Left ventricle myocardium inferior (tissue), 1 donor: ENCODE measurements at regions not wholly inside any gene's neighbourhood (a gene's known extent, or its start where the extent isn't known, plus 50 kb on each side); places are given as distances from the start of the nearest gene placed in this dataset.

Experiments used
- DNase-seq: peaks from one replicate; pipeline ENCODE4 v3.0.0-alpha.2; 2020
- H3K27ac ChIP-seq: fragments of 200-600 bp; replicated peaks from 2 replicates; pipeline ENCODE4 v1.8.0; 2021
- H3K27me3 ChIP-seq: fragments of 200-600 bp; 2 replicates; pipeline ENCODE4 v1.8.0; 2021; ENCODE audit warnings: low read depth
- H3K36me3 ChIP-seq: fragments of 200-600 bp; 2 replicates; pipeline ENCODE4 v1.8.0; 2021
- H3K4me1 ChIP-seq: fragments of 200-600 bp; 2 replicates; pipeline ENCODE4 v1.8.0; 2021
- H3K4me3 ChIP-seq: fragments of 200-600 bp; 2 replicates; pipeline ENCODE4 v1.8.0; 2021; ENCODE audit warnings: mild to moderate bottlenecking, moderate library complexity
- H3K9me3 ChIP-seq: fragments of 200-600 bp; replicated peaks from 2 replicates; pipeline ENCODE4 v1.8.0; 2021
- intact Hi-C: fragments of 100-400 bp; cut with micrococcal nuclease; formaldehyde crosslinking; loops from one replicate; pipeline ENCODE4 v1.11.0; 2022
- TF ChIP-seq, protein P1 (sequence below): fragments of 200-600 bp; IDR thresholded peaks from 2 replicates; pipeline ENCODE4 v1.8.0; 2021; ENCODE audit warnings: antibody characterized with exemption, mild to moderate bottlenecking, borderline replicate concordance
- donor health status: DM: no; HTN: yes; CAD: no; lungs with severe emphysema.

DNA sequence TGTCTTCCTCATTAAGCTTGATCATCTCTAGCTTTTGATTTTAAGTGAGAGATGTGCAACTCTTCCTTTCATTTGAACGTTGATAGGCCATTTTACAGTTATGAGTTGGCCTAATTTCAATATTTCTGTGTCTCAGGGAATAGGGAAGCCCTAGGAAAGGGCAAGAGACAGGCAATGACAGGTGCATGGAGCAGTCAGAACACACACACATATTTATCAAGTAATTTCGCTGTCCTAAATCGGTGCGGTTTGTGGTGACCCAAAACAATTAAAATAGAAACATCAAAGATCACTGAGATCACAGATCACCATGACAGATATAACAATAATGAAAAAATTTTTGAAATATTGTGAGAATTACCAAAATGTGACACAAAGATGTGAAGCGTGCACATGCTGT lies 87.7 kb upstream of the LSM6 start:
- TF ChIP-seq, protein P1, sequence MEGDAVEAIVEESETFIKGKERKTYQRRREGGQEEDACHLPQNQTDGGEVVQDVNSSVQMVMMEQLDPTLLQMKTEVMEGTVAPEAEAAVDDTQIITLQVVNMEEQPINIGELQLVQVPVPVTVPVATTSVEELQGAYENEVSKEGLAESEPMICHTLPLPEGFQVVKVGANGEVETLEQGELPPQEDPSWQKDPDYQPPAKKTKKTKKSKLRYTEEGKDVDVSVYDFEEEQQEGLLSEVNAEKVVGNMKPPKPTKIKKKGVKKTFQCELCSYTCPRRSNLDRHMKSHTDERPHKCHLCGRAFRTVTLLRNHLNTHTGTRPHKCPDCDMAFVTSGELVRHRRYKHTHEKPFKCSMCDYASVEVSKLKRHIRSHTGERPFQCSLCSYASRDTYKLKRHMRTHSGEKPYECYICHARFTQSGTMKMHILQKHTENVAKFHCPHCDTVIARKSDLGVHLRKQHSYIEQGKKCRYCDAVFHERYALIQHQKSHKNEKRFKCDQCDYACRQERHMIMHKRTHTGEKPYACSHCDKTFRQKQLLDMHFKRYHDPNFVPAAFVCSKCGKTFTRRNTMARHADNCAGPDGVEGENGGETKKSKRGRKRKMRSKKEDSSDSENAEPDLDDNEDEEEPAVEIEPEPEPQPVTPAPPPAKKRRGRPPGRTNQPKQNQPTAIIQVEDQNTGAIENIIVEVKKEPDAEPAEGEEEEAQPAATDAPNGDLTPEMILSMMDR, result no peak
- H3K4me1 ChIP-seq, result no peaks in the 10 kb centered on the region
- no peaks in the 10 kb centered on the region for H3K36me3 ChIP-seq
- H3K9me3 ChIP-seq, result no peaks in the 10 kb centered on the region
- no peak overlapping the region for H3K27ac ChIP-seq
- DNase-seq, result no peak
- intact Hi-C loops, result no loop called here
- H3K4me3 ChIP-seq, result no peak overlapping the region
- no peaks in the 10 kb centered on the region for H3K27me3 ChIP-seq

DNA sequence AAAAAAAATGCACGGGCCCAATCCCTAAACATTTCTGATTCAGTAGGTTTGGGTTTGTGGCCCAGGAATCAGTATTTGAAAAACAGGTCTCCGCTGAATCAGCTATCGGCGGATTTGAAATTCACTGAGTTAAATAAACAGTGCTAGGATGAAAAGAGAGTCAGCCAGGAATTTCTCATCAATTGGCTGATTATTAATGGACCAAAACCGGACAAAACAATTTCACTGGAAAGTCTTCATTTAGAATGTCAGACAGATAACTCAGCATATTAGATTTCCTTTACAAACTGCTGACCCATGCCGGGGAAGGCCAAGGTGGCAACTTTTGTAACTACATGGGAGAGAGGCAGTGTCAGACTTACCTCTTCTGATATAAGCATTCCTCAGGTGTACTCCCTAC lies 99.4 kb upstream of the LSM6 start:
- no peaks in the 10 kb centered on the region for H3K36me3 ChIP-seq
- no peak for DNase-seq
- intact Hi-C loops, result no loop called here
- H3K4me1 ChIP-seq, result no peaks in the 10 kb centered on the region
- no peak overlapping the region for H3K27ac ChIP-seq
- TF ChIP-seq, protein P1, result no peak
- H3K4me3 ChIP-seq, result no peak overlapping the region
- H3K9me3 ChIP-seq, result no peaks in the 10 kb centered on the region
- H3K27me3 ChIP-seq, result peaks cover 4% of the 10 kb centered on the region

DNA sequence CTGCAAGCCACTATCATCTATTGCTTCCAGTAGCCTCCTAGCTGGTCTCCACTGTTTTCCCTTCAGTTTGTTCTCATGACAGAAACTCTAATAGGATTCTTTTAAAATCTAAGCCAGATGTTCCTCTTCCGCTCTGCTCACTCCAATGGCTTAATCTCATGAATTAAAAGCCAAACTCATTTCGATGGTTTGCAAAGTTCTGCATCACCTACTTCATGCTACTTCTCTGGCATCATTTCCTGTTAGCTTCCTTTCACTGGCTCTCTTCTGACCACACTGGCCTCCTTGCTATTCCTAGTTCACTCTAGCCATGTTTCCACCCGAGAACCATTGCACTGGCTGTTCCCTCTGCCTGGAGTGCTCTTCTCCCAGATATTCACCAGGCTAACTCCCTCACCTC lies 102.0 kb upstream of the LSM6 start:
- DNase-seq, result no peak
- no peaks in the 10 kb centered on the region for H3K9me3 ChIP-seq
- H3K4me1 ChIP-seq, result no peaks in the 10 kb centered on the region
- no peak overlapping the region for H3K27ac ChIP-seq
- intact Hi-C loops, result no loop called here
- no peaks in the 10 kb centered on the region for H3K36me3 ChIP-seq
- H3K27me3 ChIP-seq, result no peaks in the 10 kb centered on the region
- TF ChIP-seq, protein P1, result no peak
- no peak overlapping the region for H3K4me3 ChIP-seq

DNA sequence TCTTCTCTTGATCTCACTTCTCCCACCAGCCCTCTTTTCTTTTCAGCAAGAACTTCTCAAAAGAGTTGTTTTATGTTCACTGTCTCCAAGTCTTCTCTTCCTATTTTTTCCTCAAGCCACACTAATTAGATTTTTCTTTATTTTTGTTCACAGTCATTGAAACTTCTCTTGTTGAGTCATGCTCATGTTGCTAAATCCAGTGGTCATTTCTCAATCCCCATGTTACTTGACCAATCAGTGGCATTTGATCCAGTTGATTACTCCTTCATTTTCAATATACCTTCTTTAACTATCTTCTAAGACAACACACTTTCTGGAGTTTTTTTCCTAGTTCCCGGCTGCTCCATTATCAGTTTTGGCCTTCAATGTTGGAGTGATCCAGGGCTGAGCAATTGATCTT lies 103.1 kb upstream of the LSM6 start:
- H3K9me3 ChIP-seq, result no peaks in the 10 kb centered on the region
- H3K27me3 ChIP-seq, result no peaks in the 10 kb centered on the region
- H3K36me3 ChIP-seq, result no peaks in the 10 kb centered on the region
- no peak for DNase-seq
- no peak overlapping the region for H3K27ac ChIP-seq
- H3K4me1 ChIP-seq, result no peaks in the 10 kb centered on the region
- TF ChIP-seq, protein P1, result no peak
- H3K4me3 ChIP-seq, result no peak overlapping the region
- intact Hi-C loops, result no loop called here

DNA sequence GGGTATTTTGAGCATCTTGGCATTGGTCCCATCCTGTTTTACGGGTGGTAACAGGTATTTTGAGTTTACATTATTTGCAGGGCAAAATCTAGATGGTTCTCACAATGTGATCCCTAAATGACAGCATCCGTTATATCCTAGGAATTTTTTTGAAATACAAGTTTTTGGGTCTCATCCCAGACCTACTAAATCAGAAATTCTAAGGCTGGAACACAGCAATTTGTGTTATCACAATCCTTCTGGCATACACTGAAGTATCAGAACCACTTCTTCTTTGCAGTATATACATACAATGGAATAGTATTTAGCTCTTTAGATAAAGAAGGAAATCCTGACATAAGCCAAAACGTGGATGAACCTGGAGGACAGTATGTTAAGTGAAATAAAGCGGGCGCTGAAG lies 104.1 kb upstream of the LSM6 start:
- DNase-seq, result no peak
- Histone ChIP-seq H3K36me3 (no peaks in the 10 kb centered on the region), H3K9me3 (no peaks in the 10 kb centered on the region), H3K4me3 (no peak overlapping the region), H3K4me1 (no peaks in the 10 kb centered on the region), H3K27ac (no peak overlapping the region), H3K27me3 (no peaks in the 10 kb centered on the region)
- TF ChIP-seq, protein P1, result no peak
- intact Hi-C loops, result no loop called here

DNA sequence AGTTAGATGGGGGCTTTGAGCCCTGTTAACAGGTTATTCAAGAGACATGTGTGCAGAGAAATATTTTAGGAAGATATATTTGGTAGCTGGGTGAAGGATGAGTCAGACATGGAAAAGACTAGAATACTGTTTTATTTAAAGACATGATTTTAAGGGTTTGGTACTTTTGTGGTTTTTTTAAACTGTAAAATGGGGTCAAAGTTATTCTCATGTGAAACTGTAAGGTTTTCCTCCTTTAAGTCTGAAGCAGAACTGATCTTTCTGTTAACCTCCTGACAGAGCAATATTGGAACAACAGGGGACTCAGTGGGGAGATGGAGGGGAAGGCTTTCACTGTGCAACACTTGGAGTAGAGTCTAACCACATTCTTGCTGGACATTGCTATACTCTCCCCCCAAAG lies 112.4 kb upstream of the LSM6 start:
- Histone ChIP-seq H3K4me3 (no peak overlapping the region), H3K27ac (no peak overlapping the region), H3K9me3 (no peaks in the 10 kb centered on the region), H3K4me1 (no peaks in the 10 kb centered on the region), H3K27me3 (peaks cover 17% of the 10 kb centered on the region), H3K36me3 (no peaks in the 10 kb centered on the region)
- intact Hi-C loops, result no loop called here
- TF ChIP-seq, protein P1, result no peak
- no peak for DNase-seq
